HCT116 (cell line): ENCODE measurements at regions not wholly inside any gene's neighbourhood (a gene's known extent, or its start where the extent isn't known, plus 50 kb on each side); places are given as distances from the start of the nearest gene placed in this dataset.

ENCODE experiments used
- ATAC-seq: fragments of 200-7000 bp; cut with Tn5 transposase; 2 replicates; pipeline ENCODE4 v1.9.1; 2020; ENCODE audit warnings: mild to moderate bottlenecking, moderate library complexity
- BruUV-seq: library from RNA; stranded (reverse); fragments of 400-500 nt; replicated peaks from 2 replicates; lab custom pipeline; 2021; lab: Mats Ljungman, UMichigan
- CTCF ChIA-PET: fragments of 300-600 bp; sonication (Branson Sonifier 250); formaldehyde crosslinking; loops from one replicate; lab custom pipeline; 2021; ENCODE audit warnings: antibody characterized with exemption; lab: Charles Lee
- POLR2A ChIA-PET: fragments of 300-600, 350-600 bp; sonication (Branson Sonifier 250); formaldehyde crosslinking; loops from one replicate; lab custom pipeline; 2021; ENCODE audit warnings: antibody characterized with exemption; lab: Charles Lee
- RAD21 ChIA-PET, 2 experiments: fragments of 300-600 bp; sonication (Branson Sonifier 250); formaldehyde crosslinking; loops; one replicate each; lab custom pipeline; 2023; ENCODE audit warnings: low total read pairs in 2 of 2; ENCODE audit not compliant: uncharacterized antibody in 2 of 2, unreplicated experiment in 2 of 2, low non-redundant PET in 1 of 2; lab: Charles Lee
- DNase-seq: peaks from one replicate; pipeline ENCODE4 v3.0.0-alpha.2; 2010; ENCODE audit warnings: low read depth, low spot score
- H2AFZ ChIP-seq: fragments of 200-600 bp; shearing (Covaris generic), sonication (generic); 2 replicates; pipeline ENCODE4 v1.6.1; 2017; ENCODE audit warnings: low read depth, mixed run types, mixed read lengths, antibody characterized with exemption, low read length; ENCODE audit not compliant: poor library complexity, severe bottlenecking
- H3K27ac ChIP-seq: 2 replicates; pipeline ENCODE4 v1.5.1; 2012; ENCODE audit warnings: low read depth, low read length
- H3K27me3 ChIP-seq: fragments of 200-600 bp; sonication (generic); 2 replicates; pipeline ENCODE4 v1.6.1; 2016; ENCODE audit warnings: mixed run types, low read length, mixed read lengths; ENCODE audit not compliant: insufficient read depth
- H3K36me3 ChIP-seq, 2 experiments: fragments of 200-500 bp in 1 of 2; fragments of 200-600 bp in 1 of 2; sonication (Bioruptor generic) in 1 of 2; sonication (generic) in 1 of 2; 2 replicates each; pipeline versions ENCODE4 v1.5.1 to v1.6.1; 2014 to 2016; ENCODE audit warnings: low read length in 2 of 2, inconsistent platforms in 1 of 2, mixed read lengths in 1 of 2, mixed run types in 1 of 2; ENCODE audit not compliant: insufficient read depth in 2 of 2, control insufficient read depth in 1 of 2
- H3K4me1 ChIP-seq, 2 experiments: fragments of 200-600 bp in 1 of 2; sonication (generic) in 1 of 2; 2 replicates each; pipeline versions ENCODE4 v1.5.1 to v1.6.1; 2012 to 2017; ENCODE audit warnings: low read length in 2 of 2, inconsistent platforms in 1 of 2, mild to moderate bottlenecking in 1 of 2, mixed read lengths in 1 of 2, mixed run types in 1 of 2, moderate library complexity in 1 of 2; ENCODE audit not compliant: insufficient read depth in 2 of 2, control insufficient read depth in 1 of 2
- H3K4me2 ChIP-seq: fragments of 200-600 bp; sonication (generic); 2 replicates; pipeline ENCODE4 v1.6.1; 2017; ENCODE audit warnings: mixed run types, low read length, mixed read lengths
- H3K4me3 ChIP-seq, 2 experiments: fragments of 200-600 bp in 1 of 2; sonication (generic) in 1 of 2; replicated peaks in 1 of 2; 2 replicates each; pipeline ENCODE4 v1.5.1; 2011 to 2016; ENCODE audit warnings: low read length in 2 of 2, control low read depth in 1 of 2, low read depth in 1 of 2, mild to moderate bottlenecking in 1 of 2, mixed read lengths in 1 of 2, mixed run types in 1 of 2
- H3K79me2 ChIP-seq: fragments of 200-600 bp; sonication (generic); 2 replicates; pipeline ENCODE4 v1.6.1; 2017; ENCODE audit warnings: mild to moderate bottlenecking, mixed run types, low read length, moderate library complexity, mixed read lengths; ENCODE audit not compliant: insufficient read depth
- H3K9ac ChIP-seq: fragments of 200-600 bp; sonication (generic); 2 replicates; pipeline ENCODE4 v1.6.1; 2016; ENCODE audit warnings: low read length, mixed read lengths
- H3K9me2 ChIP-seq: fragments of 200-600 bp; sonication (generic), shearing (Covaris generic); 2 replicates; pipeline ENCODE4 v1.6.1; 2017; ENCODE audit warnings: mixed run types, mild to moderate bottlenecking, moderate library complexity; ENCODE audit not compliant: insufficient read depth
- H3K9me3 ChIP-seq, 2 experiments: fragments of 200-500 bp in 1 of 2; fragments of 200-600 bp in 1 of 2; sonication (Bioruptor generic) in 1 of 2; sonication (generic) in 1 of 2; 2 replicates each; pipeline ENCODE4 v1.6.1; 2014 to 2017; ENCODE audit warnings: low read length in 2 of 2, mixed read lengths in 2 of 2, inconsistent platforms in 1 of 2, low read depth in 1 of 2, mild to moderate bottlenecking in 1 of 2, mixed run types in 1 of 2, moderate library complexity in 1 of 2; ENCODE audit not compliant: control insufficient read depth in 1 of 2, insufficient read depth in 1 of 2
- H4K20me1 ChIP-seq: fragments of 200-600 bp; sonication (generic), shearing (Covaris generic); 2 replicates; pipeline ENCODE4 v1.6.1; 2017; ENCODE audit warnings: mixed run types, mild to moderate bottlenecking, moderate library complexity; ENCODE audit not compliant: insufficient read depth
- CBX3 ChIP-seq: IDR thresholded peaks from 2 replicates; pipeline ENCODE4 v1.6.1; 2012; ENCODE audit warnings: low read depth
- CEBPB ChIP-seq: IDR thresholded peaks from 2 replicates; pipeline ENCODE4 v1.6.1; 2012; ENCODE audit warnings: low read depth
- YY1 ChIP-seq: IDR thresholded peaks from 2 replicates; pipeline ENCODE4 v1.6.1; 2011; ENCODE audit warnings: low read length, low read depth, moderate library complexity, mild to moderate bottlenecking; ENCODE audit not compliant: insufficient replicate concordance; ENCODE audit errors: extremely low read depth
- intact Hi-C: fragments of 100-400 bp; cut with micrococcal nuclease; formaldehyde crosslinking; loops from 2 replicates; pipeline ENCODE4 v1.10.0; 2022
- TF ChIP-seq, protein P1 (sequence below): IDR thresholded peaks from 2 replicates; pipeline ENCODE4 v1.6.1; 2012
- TF ChIP-seq, protein P2 (sequence below): IDR thresholded peaks from 2 replicates; pipeline ENCODE4 v1.6.1; 2012; ENCODE audit warnings: low read depth

DNA sequence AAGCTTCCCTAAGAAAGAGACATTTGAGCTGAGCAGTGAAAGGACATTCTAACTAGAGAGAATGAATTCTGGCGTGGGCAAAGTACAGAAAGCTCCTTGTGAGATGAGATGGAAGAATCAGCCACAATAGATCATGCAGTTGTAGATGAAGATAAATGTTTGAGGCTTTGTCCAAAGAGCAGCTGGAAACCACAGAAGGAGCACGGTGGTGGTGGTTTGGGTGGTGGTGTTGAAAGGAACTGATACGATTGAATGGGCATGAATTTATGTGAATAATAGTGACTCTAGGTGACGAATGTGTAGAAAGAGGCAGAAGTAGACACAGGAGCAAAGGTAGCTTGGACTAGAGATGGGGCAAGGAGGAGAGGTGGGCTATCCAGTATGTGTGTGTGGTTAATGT is 260.5 kb upstream of the TMTC1 start:
- DNase-seq (no peak), ATAC-seq (no peak)
- H3K79me2 ChIP-seq = no peaks in the 10 kb centered on the region
- no peaks in the 10 kb centered on the region for H3K27me3 ChIP-seq
- no peaks in the 10 kb centered on the region for H3K36me3 ChIP-seq
- H3K4me2 ChIP-seq = no peak overlapping the region
- H3K9me2 ChIP-seq = no peaks in the 10 kb centered on the region
- POLR2A ChIA-PET = no interaction called here
- BruUV-seq = no TSS peak
- no peak overlapping the region for H3K27ac ChIP-seq
- H3K4me3 ChIP-seq = no peak overlapping the region
- no peaks in the 10 kb centered on the region for H3K4me1 ChIP-seq
- RAD21 ChIA-PET = no interaction called here
- no peak overlapping the region for H2AFZ ChIP-seq
- H3K9ac ChIP-seq = no peak overlapping the region
- TF ChIP-seq CBX3 = no peak
- TF ChIP-seq, protein P1, sequence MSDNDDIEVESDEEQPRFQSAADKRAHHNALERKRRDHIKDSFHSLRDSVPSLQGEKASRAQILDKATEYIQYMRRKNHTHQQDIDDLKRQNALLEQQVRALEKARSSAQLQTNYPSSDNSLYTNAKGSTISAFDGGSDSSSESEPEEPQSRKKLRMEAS = no peak
- CTCF ChIA-PET = no interaction called here
- intact Hi-C loops = no loop called here
- H4K20me1 ChIP-seq = no peaks in the 10 kb centered on the region
- no peaks in the 10 kb centered on the region for H3K9me3 ChIP-seq

DNA sequence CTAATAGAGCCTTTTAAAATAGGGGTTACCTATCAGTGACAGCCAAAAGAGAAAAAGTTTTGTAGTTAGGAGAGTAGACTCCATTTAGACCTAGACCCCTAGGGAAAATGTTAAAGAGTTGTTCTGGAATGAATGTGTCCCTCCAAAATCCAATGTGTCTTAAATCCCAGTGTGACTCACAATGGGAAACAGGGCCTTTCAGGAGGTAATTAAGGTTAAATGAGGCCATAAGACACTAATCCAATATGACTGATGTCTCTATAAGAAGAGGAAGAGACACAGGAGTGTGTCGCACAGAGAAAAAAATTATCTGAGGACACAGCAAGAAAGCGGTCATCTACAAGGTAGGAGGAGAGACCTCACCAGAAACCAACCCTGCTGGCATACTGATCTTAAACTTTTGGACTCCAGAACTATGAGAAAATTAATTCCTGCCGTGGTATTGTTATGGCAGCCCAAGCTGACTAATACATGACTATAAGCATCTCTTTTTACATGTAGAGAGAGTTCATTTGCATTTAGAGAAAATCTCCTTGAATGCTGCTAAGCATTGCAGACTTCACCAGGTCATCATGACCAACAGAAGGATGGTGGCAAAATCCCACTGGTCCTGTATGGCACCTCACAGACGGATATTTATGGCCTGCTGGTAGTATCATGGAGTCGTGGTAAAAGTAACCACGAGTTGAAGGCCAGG is 259.6 kb upstream of the TMTC1 start:
- Histone ChIP-seq H3K4me3 (no peak overlapping the region), H3K4me2 (no peak overlapping the region), H3K9me3 (no peaks in the 10 kb centered on the region), H3K36me3 (no peaks in the 10 kb centered on the region), H3K27me3 (no peaks in the 10 kb centered on the region), H3K4me1 (no peaks in the 10 kb centered on the region), H3K79me2 (no peaks in the 10 kb centered on the region), H3K27ac (no peak overlapping the region), H4K20me1 (no peaks in the 10 kb centered on the region), H3K9ac (no peak overlapping the region), H3K9me2 (no peaks in the 10 kb centered on the region), H2AFZ (no peak overlapping the region)
- no TSS peak for BruUV-seq
- ChIA-PET POLR2A (no interaction called here), RAD21 (no interaction called here), CTCF (no interaction called here)
- DNase-seq = no peak
- ATAC-seq = no peak
- intact Hi-C loops = no loop called here
- TF ChIP-seq YY1 = no peak
- TF ChIP-seq, protein P2, sequence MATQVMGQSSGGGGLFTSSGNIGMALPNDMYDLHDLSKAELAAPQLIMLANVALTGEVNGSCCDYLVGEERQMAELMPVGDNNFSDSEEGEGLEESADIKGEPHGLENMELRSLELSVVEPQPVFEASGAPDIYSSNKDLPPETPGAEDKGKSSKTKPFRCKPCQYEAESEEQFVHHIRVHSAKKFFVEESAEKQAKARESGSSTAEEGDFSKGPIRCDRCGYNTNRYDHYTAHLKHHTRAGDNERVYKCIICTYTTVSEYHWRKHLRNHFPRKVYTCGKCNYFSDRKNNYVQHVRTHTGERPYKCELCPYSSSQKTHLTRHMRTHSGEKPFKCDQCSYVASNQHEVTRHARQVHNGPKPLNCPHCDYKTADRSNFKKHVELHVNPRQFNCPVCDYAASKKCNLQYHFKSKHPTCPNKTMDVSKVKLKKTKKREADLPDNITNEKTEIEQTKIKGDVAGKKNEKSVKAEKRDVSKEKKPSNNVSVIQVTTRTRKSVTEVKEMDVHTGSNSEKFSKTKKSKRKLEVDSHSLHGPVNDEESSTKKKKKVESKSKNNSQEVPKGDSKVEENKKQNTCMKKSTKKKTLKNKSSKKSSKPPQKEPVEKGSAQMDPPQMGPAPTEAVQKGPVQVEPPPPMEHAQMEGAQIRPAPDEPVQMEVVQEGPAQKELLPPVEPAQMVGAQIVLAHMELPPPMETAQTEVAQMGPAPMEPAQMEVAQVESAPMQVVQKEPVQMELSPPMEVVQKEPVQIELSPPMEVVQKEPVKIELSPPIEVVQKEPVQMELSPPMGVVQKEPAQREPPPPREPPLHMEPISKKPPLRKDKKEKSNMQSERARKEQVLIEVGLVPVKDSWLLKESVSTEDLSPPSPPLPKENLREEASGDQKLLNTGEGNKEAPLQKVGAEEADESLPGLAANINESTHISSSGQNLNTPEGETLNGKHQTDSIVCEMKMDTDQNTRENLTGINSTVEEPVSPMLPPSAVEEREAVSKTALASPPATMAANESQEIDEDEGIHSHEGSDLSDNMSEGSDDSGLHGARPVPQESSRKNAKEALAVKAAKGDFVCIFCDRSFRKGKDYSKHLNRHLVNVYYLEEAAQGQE = no peak
- no peak for TF ChIP-seq CEBPB
